ENCODE measurements at regions not wholly inside any gene's neighbourhood (a gene's known extent, or its start where the extent isn't known, plus 50 kb on each side); places are given as distances from the start of the nearest gene placed in this dataset.

- DNase-seq (ENCODE audit: low read depth) = no peak
- no peak for TF ChIP-seq CTCF (conservative IDR thresholded peaks at IDR 0.05; ENCODE audit: low read depth, low read length)
- H3K4me3 ChIP-seq (ENCODE audit: low read depth, low read length) = no peak overlapping the region
These were observed 58.2 kb downstream of the MEX3B start for GRCh38 chr15:81987628-81988027.

- no peak for TF ChIP-seq CTCF (conservative IDR thresholded peaks at IDR 0.05; ENCODE audit: low read depth, low read length)
- DNase-seq (ENCODE audit: low read depth) = no peak
These were observed 62.3 kb downstream of the MEX3B start for GRCh38 chr15:81983497-81983896.

GRCh38 chr15:81982808-81983207, 63.0 kb downstream of the MEX3B start:
- no peak for DNase-seq (ENCODE audit: low read depth)
- no peak for TF ChIP-seq CTCF (conservative IDR thresholded peaks at IDR 0.05; ENCODE audit: low read depth, low read length)
- H3K4me3 ChIP-seq (ENCODE audit: low read depth, low read length) = no peak overlapping the region

More at GRCh38 chr15:81983497-81983896, 62.3 kb downstream of the MEX3B start:
- H3K4me3 ChIP-seq (ENCODE audit: low read depth, low read length) = no peak overlapping the region

- H3K4me3 ChIP-seq (ENCODE audit: low read depth, low read length) = no peak overlapping the region
- TF ChIP-seq CTCF (conservative IDR thresholded peaks at IDR 0.05; ENCODE audit: low read depth, low read length) = no peak
- no peak for DNase-seq (ENCODE audit: low read depth)
These were observed 63.9 kb downstream of the MEX3B start for GRCh38 chr15:81981908-81982307.

- DNase-seq (ENCODE audit: low read depth) = no peak
- no peak overlapping the region for H3K4me3 ChIP-seq (ENCODE audit: low read depth, low read length)
- no peak for TF ChIP-seq CTCF (conservative IDR thresholded peaks at IDR 0.05; ENCODE audit: low read depth, low read length)
These were observed 68.4 kb downstream of the MEX3B start for GRCh38 chr15:81977464-81977863.

- TF ChIP-seq CTCF (conservative IDR thresholded peaks at IDR 0.05; ENCODE audit: low read depth, low read length) = no peak
- DNase-seq (ENCODE audit: low read depth) = no peak
- no peak overlapping the region for H3K4me3 ChIP-seq (ENCODE audit: low read depth, low read length)
These were observed 77.1 kb downstream of the MEX3B start for GRCh38 chr15:81968691-81969090.

GRCh38 chr15:81966631-81967030, 79.2 kb downstream of the MEX3B start:
- no peak overlapping the region for H3K4me3 ChIP-seq (ENCODE audit: low read depth, low read length)
- no peak for DNase-seq (ENCODE audit: low read depth)
- TF ChIP-seq CTCF (conservative IDR thresholded peaks at IDR 0.05; ENCODE audit: low read depth, low read length) = no peak

Data from epithelial cell of proximal tubule (primary cell).